Stimulated activated CD4-positive, alpha-beta T cell treated with anti-CD3 and anti-CD28 coated beads, Interleukin-1b, Interleukin-23, amount 100 ng/mL, for 4 hours (primary cell): ENCODE measurements at regions not wholly inside any gene's neighbourhood (a gene's known extent, or its start where the extent isn't known, plus 50 kb on each side); places are given as distances from the start of the nearest gene placed in this dataset.

Experiments
- DNase-seq, 2 donors: peaks; one replicate each; pipeline ENCODE4 v3.0.0-alpha.2; 2020; ENCODE audit warnings: low read depth in 2 of 2

GRCh38 chr14:66111891-66112290 lies 374.3 kb upstream of the CCDC196 start:
- no peak for DNase-seq

GRCh38 chr14:66114071-66114470 lies 372.1 kb upstream of the CCDC196 start:
- DNase-seq, result no peak

- DNase-seq, result no peak
Measured at GRCh38 chr14:66115740-66116502, 370.2 kb upstream of the CCDC196 start.

- DNase-seq, result no peak
Measured at GRCh38 chr14:66116732-66117131, 369.4 kb upstream of the CCDC196 start.

GRCh38 chr14:66117600-66117999 lies 368.6 kb upstream of the CCDC196 start:
- no peak for DNase-seq

- no peak for DNase-seq
Measured at GRCh38 chr14:66119606-66120231, 366.5 kb upstream of the CCDC196 start.

- DNase-seq, result no peak
Measured at GRCh38 chr14:66120402-66120801, 365.8 kb upstream of the CCDC196 start.

GRCh38 chr14:66121859-66122258 lies 364.3 kb upstream of the CCDC196 start:
- no peak for DNase-seq

GRCh38 chr14:66129224-66129623 lies 356.9 kb upstream of the CCDC196 start:
- DNase-seq, result no peak

GRCh38 chr14:66131111-66131510 lies 355.1 kb upstream of the CCDC196 start:
- DNase-seq, result no peak

GRCh38 chr14:66133666-66134065 lies 352.5 kb upstream of the CCDC196 start:
- DNase-seq, result no peak

- no peak for DNase-seq
Measured at GRCh38 chr14:66135831-66136230, 350.3 kb upstream of the CCDC196 start.

- no peak for DNase-seq
Measured at GRCh38 chr14:66137081-66137480, 349.1 kb upstream of the CCDC196 start.

GRCh38 chr14:66139432-66139831 lies 346.7 kb upstream of the CCDC196 start:
- DNase-seq, result no peak

GRCh38 chr14:66140213-66140918 lies 345.8 kb upstream of the CCDC196 start:
- no peak for DNase-seq

GRCh38 chr14:66140963-66141362 lies 345.2 kb upstream of the CCDC196 start:
- DNase-seq, result no peak

GRCh38 chr14:66141733-66142132 lies 344.4 kb upstream of the CCDC196 start:
- DNase-seq, result no peak

GRCh38 chr14:66143387-66144112 lies 342.6 kb upstream of the CCDC196 start:
- no peak for DNase-seq

GRCh38 chr14:66152302-66152701 lies 333.9 kb upstream of the CCDC196 start:
- no peak for DNase-seq

GRCh38 chr14:66152747-66153146 lies 333.4 kb upstream of the CCDC196 start:
- DNase-seq, result no peak

- no peak for DNase-seq
Measured at GRCh38 chr14:66163023-66163422, 323.1 kb upstream of the CCDC196 start.

- DNase-seq, result no peak
Measured at GRCh38 chr14:66165337-66165736, 320.8 kb upstream of the CCDC196 start.
